MCF 10A (cell line): ENCODE measurements at regions not wholly inside any gene's neighbourhood (a gene's known extent, or its start where the extent isn't known, plus 50 kb on each side); places are given as distances from the start of the nearest gene placed in this dataset.

Experiments
- BruUV-seq: library from RNA; stranded (reverse); fragments of 400-500 nt; replicated peaks from 2 replicates; lab custom pipeline; 2021; lab: Mats Ljungman, UMichigan
- CTCF ChIA-PET: fragments of 300-600 bp; sonication (Branson Sonifier 250); formaldehyde crosslinking; extraction: SDS; loops from one replicate; lab custom pipeline; 2021; ENCODE audit warnings: antibody characterized with exemption, inconsistent platforms; lab: Yijun Ruan, JAX
- POLR2A ChIA-PET: fragments of 300-600, 350-650 bp; sonication (Branson Sonifier 250); formaldehyde crosslinking; extraction: SDS; loops from one replicate; lab custom pipeline; 2020; ENCODE audit warnings: antibody characterized with exemption, inconsistent platforms; lab: Yijun Ruan, JAX
- DNase-seq: peaks from one replicate; pipeline ENCODE4 v3.0.0-alpha.2; 2018; ENCODE audit not compliant: unreplicated experiment
- H3K27ac Mint-ChIP-seq: one replicate; pipeline ENCODE4 v1.8.0; 2022; ENCODE audit warnings: mild to moderate bottlenecking, low read depth, mixed read lengths; ENCODE audit not compliant: unreplicated experiment
- H3K27me3 Mint-ChIP-seq: one replicate; pipeline ENCODE4 v1.8.0; 2022; ENCODE audit warnings: mixed read lengths; ENCODE audit not compliant: insufficient read depth, unreplicated experiment
- H3K36me3 Mint-ChIP-seq: one replicate; pipeline ENCODE4 v1.8.0; 2022; ENCODE audit warnings: mild to moderate bottlenecking, moderate library complexity, mixed read lengths; ENCODE audit not compliant: insufficient read depth, unreplicated experiment
- H3K4me1 Mint-ChIP-seq: one replicate; pipeline ENCODE4 v1.8.0; 2022; ENCODE audit warnings: mixed read lengths; ENCODE audit not compliant: insufficient read depth, unreplicated experiment
- H3K4me3 Mint-ChIP-seq: one replicate; pipeline ENCODE4 v1.8.0; 2022; ENCODE audit warnings: mild to moderate bottlenecking, moderate library complexity, mixed read lengths; ENCODE audit not compliant: unreplicated experiment
- H3K9me3 Mint-ChIP-seq: one replicate; pipeline ENCODE4 v1.8.0; 2022; ENCODE audit warnings: mixed read lengths; ENCODE audit not compliant: unreplicated experiment
- CTCF ChIP-seq: fragments of 200-600 bp; IDR thresholded peaks from one replicate; pipeline ENCODE4 v1.8.0; 2022; ENCODE audit warnings: antibody characterized with exemption, mild to moderate bottlenecking; ENCODE audit not compliant: unreplicated experiment
- intact Hi-C: fragments of 100-400 bp; cut with micrococcal nuclease; formaldehyde crosslinking; loops from 2 replicates; pipeline ENCODE4 v1.14.1; 2022

- no peak for TF ChIP-seq CTCF
- peak; percentile 72 for DNase-seq
- H3K4me3 Mint-ChIP-seq, result no peak overlapping the region
- H3K27ac Mint-ChIP-seq, result peak overlapping the region; percentile 80
- H3K27me3 Mint-ChIP-seq, result no peaks in the 10 kb centered on the region
- intact Hi-C loops, result no loop called here
- POLR2A ChIA-PET, result no interaction called here
- peaks cover 27% of the 10 kb centered on the region for H3K4me1 Mint-ChIP-seq
- H3K36me3 Mint-ChIP-seq, result no peaks in the 10 kb centered on the region
- BruUV-seq, result no TSS peak
- CTCF ChIA-PET, result no interaction called here
- peaks cover 8% of the 10 kb centered on the region for H3K9me3 Mint-ChIP-seq
These were observed 645.0 kb upstream of the PTBP2 start for GRCh38 chr1:96076589-96076988.

GRCh38 chr1:96079581-96079980, 642.0 kb upstream of the PTBP2 start:
- Mint-ChIP-seq H3K27ac (no peak overlapping the region), H3K27me3 (no peaks in the 10 kb centered on the region), H3K4me1 (peaks cover 27% of the 10 kb centered on the region), H3K4me3 (no peak overlapping the region), H3K9me3 (peaks cover 8% of the 10 kb centered on the region), H3K36me3 (no peaks in the 10 kb centered on the region)
- no peak for DNase-seq
- CTCF ChIA-PET, result no interaction called here
- no TSS peak for BruUV-seq
- no peak for TF ChIP-seq CTCF
- POLR2A ChIA-PET, result interaction anchor here (0.6 kb wide), 1 partner anchor 37 kb away, joined by 3 read pairs; no protein-coding TSS in a partner anchor
- intact Hi-C loops, result no loop called here

- DNase-seq, result peak; percentile 7
- Mint-ChIP-seq H3K27ac (no peak overlapping the region), H3K4me3 (no peak overlapping the region), H3K9me3 (peaks cover 8% of the 10 kb centered on the region), H3K36me3 (no peaks in the 10 kb centered on the region), H3K4me1 (peaks cover 15% of the 10 kb centered on the region), H3K27me3 (no peaks in the 10 kb centered on the region)
- ChIA-PET POLR2A (interaction anchor here (0.7 kb wide), 1 partner anchor 87 kb away, joined by 3 read pairs; no protein-coding TSS in a partner anchor), CTCF (interaction anchor here (0.6 to 1.0 kb wide), 3 partner anchors 9 to 1047 kb away, joined by 3 read pairs; no protein-coding TSS in a partner anchor)
- no peak for TF ChIP-seq CTCF
- no TSS peak for BruUV-seq
- intact Hi-C loops, result no loop called here
These were observed 640.7 kb upstream of the PTBP2 start for GRCh38 chr1:96080925-96081324.

- H3K27me3 Mint-ChIP-seq, result no peaks in the 10 kb centered on the region
- H3K27ac Mint-ChIP-seq, result no peak overlapping the region
- no peaks in the 10 kb centered on the region for H3K4me1 Mint-ChIP-seq
- POLR2A ChIA-PET, result no interaction called here
- intact Hi-C loops, result no loop called here
- DNase-seq, result no peak
- H3K4me3 Mint-ChIP-seq, result no peak overlapping the region
- TF ChIP-seq CTCF, result no peak
- no peaks in the 10 kb centered on the region for H3K36me3 Mint-ChIP-seq
- no TSS peak for BruUV-seq
- H3K9me3 Mint-ChIP-seq, result no peaks in the 10 kb centered on the region
- CTCF ChIA-PET, result interaction anchor here (0.5 kb wide), 1 partner anchor 1023 kb away, joined by 3 read pairs; no protein-coding TSS in a partner anchor
These were observed 633.9 kb upstream of the PTBP2 start for GRCh38 chr1:96087719-96088118.
